Uterus (tissue), 3 donors: ENCODE measurements at regions not wholly inside any gene's neighbourhood (a gene's known extent, or its start where the extent isn't known, plus 50 kb on each side); places are given as distances from the start of the nearest gene placed in this dataset.

Source experiments
- DNase-seq, 2 donors: peaks; one replicate each; pipeline ENCODE4 v3.0.0-alpha.2; 2019 to 2020
- H3K27ac ChIP-seq, 2 donors: fragments of 200-600 bp; sonication (generic); 1 replicate in 1 of 2; 2 replicates in 1 of 2; pipeline ENCODE4 v1.5.1; 2016 to 2018
- H3K27me3 ChIP-seq, 2 donors: fragments of 200-600 bp; sonication (generic); one replicate each; pipeline ENCODE4 v1.5.1; 2018 to 2019; ENCODE audit warnings: control low read depth in 1 of 2
- H3K36me3 ChIP-seq, 2 donors: fragments of 200-600 bp; sonication (generic); one replicate each; pipeline ENCODE4 v1.5.1; 2019; ENCODE audit warnings: control low read depth in 1 of 2
- H3K4me1 ChIP-seq, 2 donors: fragments of 200-600 bp; sonication (generic); one replicate each; pipeline ENCODE4 v1.5.1; 2018 to 2019; ENCODE audit warnings: control low read depth in 1 of 2
- H3K4me3 ChIP-seq, 2 donors: fragments of 200-600 bp; sonication (generic); 1 replicate in 1 of 2; 2 replicates in 1 of 2; pipeline ENCODE4 v1.5.1; 2018 to 2019; ENCODE audit warnings: mild to moderate bottlenecking in 1 of 2
- H3K9me3 ChIP-seq, 2 donors: fragments of 200-600 bp; sonication (generic); one replicate each; pipeline ENCODE4 v1.5.1; 2019; ENCODE audit warnings: control low read depth in 1 of 2
- CTCF ChIP-seq, 4 experiments: fragments of 200-600 bp in 2 of 4; fragments of 450-650 bp in 2 of 4; sonication (generic) in 2 of 4; IDR thresholded peaks; one replicate each; pipeline ENCODE4 v1.5.1; 2016 to 2019; ENCODE audit warnings: antibody characterized with exemption in 4 of 4, mild to moderate bottlenecking in 2 of 4, moderate library complexity in 1 of 4
- POLR2A ChIP-seq, 2 donors: fragments of 450-650 bp; IDR thresholded peaks; one replicate each; pipeline ENCODE4 v1.6.1; 2016; ENCODE audit warnings: antibody characterized with exemption in 2 of 2, mild to moderate bottlenecking in 1 of 2, moderate library complexity in 1 of 2
- intact Hi-C: fragments of 100-400 bp; cut with DNase I; formaldehyde crosslinking; loops from one replicate; pipeline ENCODE4 v1.15.1; 2023; ENCODE audit warnings: low total_unique reads
- donor health status: DM: yes; HTN: yes; CAD: no.

GRCh38 chr13:87398047-87398446, 273.1 kb upstream of the SLITRK5 start:
- Histone ChIP-seq H3K4me1 (no peaks in the 10 kb centered on the region), H3K27ac (no peak overlapping the region), H3K4me3 (no peak overlapping the region), H3K36me3 (no peaks in the 10 kb centered on the region), H3K27me3 (no peaks in the 10 kb centered on the region), H3K9me3 (no peaks in the 10 kb centered on the region)
- DNase-seq, result no peak
- no peak for TF ChIP-seq POLR2A (IDR thresholded peaks at IDR 0.05)
- no peak for TF ChIP-seq CTCF (IDR thresholded peaks at IDR 0.05)
- intact Hi-C loops, result no loop called here

- Histone ChIP-seq H3K27ac (no peak overlapping the region), H3K27me3 (no peaks in the 10 kb centered on the region), H3K4me1 (no peaks in the 10 kb centered on the region), H3K36me3 (no peaks in the 10 kb centered on the region), H3K9me3 (peaks cover 0 to under 1% of the 10 kb centered on the region in 2 donors), H3K4me3 (no peak overlapping the region)
- TF ChIP-seq POLR2A (IDR thresholded peaks at IDR 0.05) (no peak), CTCF (IDR thresholded peaks at IDR 0.05) (no peak)
- no peak for DNase-seq
- intact Hi-C loops, result no loop called here
Measured at GRCh38 chr13:87403748-87404432, 267.3 kb upstream of the SLITRK5 start.

- DNase-seq, result no peak
- H3K9me3 ChIP-seq, result no peaks in the 10 kb centered on the region
- no peaks in the 10 kb centered on the region for H3K27me3 ChIP-seq
- H3K27ac ChIP-seq, result no peak overlapping the region
- intact Hi-C loops, result no loop called here
- H3K4me1 ChIP-seq, result no peaks in the 10 kb centered on the region
- H3K4me3 ChIP-seq, result no peak overlapping the region
- TF ChIP-seq CTCF (IDR thresholded peaks at IDR 0.05) (no peak), POLR2A (IDR thresholded peaks at IDR 0.05) (no peak)
- H3K36me3 ChIP-seq, result no peaks in the 10 kb centered on the region
Measured at GRCh38 chr13:87426742-87427141, 244.4 kb upstream of the SLITRK5 start.

GRCh38 chr13:87444135-87444534, 227.0 kb upstream of the SLITRK5 start:
- DNase-seq, result no peak
- no peaks in the 10 kb centered on the region for H3K27me3 ChIP-seq
- TF ChIP-seq POLR2A (IDR thresholded peaks at IDR 0.05) (no peak), CTCF (IDR thresholded peaks at IDR 0.05) (no peak)

GRCh38 chr13:87452281-87452680, 218.9 kb upstream of the SLITRK5 start:
- H3K4me3 ChIP-seq, result no peak overlapping the region
- intact Hi-C loops, result no loop called here
- no peak for TF ChIP-seq POLR2A (IDR thresholded peaks at IDR 0.05)
- TF ChIP-seq CTCF (IDR thresholded peaks at IDR 0.05), result no peak
- no peaks in the 10 kb centered on the region for H3K36me3 ChIP-seq
- DNase-seq, result no peak
- H3K4me1 ChIP-seq, result no peaks in the 10 kb centered on the region
- H3K27me3 ChIP-seq, result no peaks in the 10 kb centered on the region
- no peak overlapping the region for H3K27ac ChIP-seq
- no peaks in the 10 kb centered on the region for H3K9me3 ChIP-seq

More at GRCh38 chr13:87444135-87444534, 227.0 kb upstream of the SLITRK5 start:
- intact Hi-C loops, result no loop called here
- Histone ChIP-seq H3K4me1 (no peaks in the 10 kb centered on the region), H3K4me3 (no peak overlapping the region), H3K36me3 (no peaks in the 10 kb centered on the region), H3K27ac (no peak overlapping the region), H3K9me3 (no peaks in the 10 kb centered on the region)
